IPS DF 4.7 (cell line): ENCODE measurements at regions not wholly inside any gene's neighbourhood (a gene's known extent, or its start where the extent isn't known, plus 50 kb on each side); places are given as distances from the start of the nearest gene placed in this dataset.
A peak's percentile ranks its signal among the peaks of the same experiment; 100 is the strongest.
"Not testable (repeated sequence)": the region's sequence is repeated elsewhere in the genome, so short reads cannot be mapped to it uniquely, and the experiment has no call there.

ENCODE experiments used
- DNase-seq: peaks from one replicate; pipeline ENCODE4 v3.0.0-alpha.2; 2013; ENCODE audit warnings: low spot score; ENCODE audit errors: extremely low read depth

GRCh38 chr7:149683181-149683580 lies 90.2 kb downstream of the ZNF467 start:
- DNase-seq: no peak

- no peak for DNase-seq
Measured at GRCh38 chr7:149682038-149682437, 91.3 kb downstream of the ZNF467 start.

- no peak for DNase-seq
Measured at GRCh38 chr7:149681274-149681673, 92.1 kb downstream of the ZNF467 start.

GRCh38 chr7:149680331-149681025 lies 92.9 kb downstream of the ZNF467 start:
- no peak for DNase-seq

- DNase-seq: not testable (repeated sequence)
Measured at GRCh38 chr7:149674728-149675385, 98.5 kb downstream of the ZNF467 start.

- no peak for DNase-seq
Measured at GRCh38 chr7:149673006-149673405, 100.4 kb downstream of the ZNF467 start.

GRCh38 chr7:149670288-149670687 lies 103.1 kb downstream of the ZNF467 start:
- DNase-seq: no peak

GRCh38 chr7:149669121-149669818 lies 104.1 kb downstream of the ZNF467 start:
- no peak for DNase-seq

GRCh38 chr7:149666360-149666945 lies 106.9 kb downstream of the ZNF467 start:
- no peak for DNase-seq

GRCh38 chr7:149665618-149666017 lies 107.8 kb downstream of the ZNF467 start:
- DNase-seq: not testable (repeated sequence)

GRCh38 chr7:149664666-149665065 lies 108.7 kb downstream of the ZNF467 start:
- DNase-seq: no peak

- no peak for DNase-seq
Measured at GRCh38 chr7:149664176-149664575, 109.2 kb downstream of the ZNF467 start.

GRCh38 chr7:149662591-149663095 lies 110.7 kb downstream of the ZNF467 start:
- peak; percentile 82 for DNase-seq

- no peak for DNase-seq
Measured at GRCh38 chr7:149655784-149656183, 117.6 kb downstream of the ZNF467 start.

GRCh38 chr7:149654588-149654987 lies 118.8 kb downstream of the ZNF467 start:
- DNase-seq: no peak

GRCh38 chr7:149650190-149650589 lies 123.2 kb downstream of the ZNF467 start:
- not testable (repeated sequence) for DNase-seq

- no peak for DNase-seq
Measured at GRCh38 chr7:149644754-149645153, 128.6 kb downstream of the ZNF467 start.

GRCh38 chr7:149642589-149642988 lies 130.8 kb downstream of the ZNF467 start:
- DNase-seq: no peak

- no peak for DNase-seq
Measured at GRCh38 chr7:149638566-149639320, 134.6 kb downstream of the ZNF467 start.

- no peak for DNase-seq
Measured at GRCh38 chr7:149637911-149638565, 135.3 kb downstream of the ZNF467 start.
